Heart right ventricle (tissue), 16 donors: ENCODE measurements at regions not wholly inside any gene's neighbourhood (a gene's known extent, or its start where the extent isn't known, plus 50 kb on each side); places are given as distances from the start of the nearest gene placed in this dataset.

Experiments
- ATAC-seq, 8 donors: fragments of 200-7000 bp; cut with Tn5 transposase; one replicate each; pipeline ENCODE4 v1.9.1; 2020; ENCODE audit warnings: mild to moderate bottlenecking in 8 of 8, moderate library complexity in 8 of 8, moderate number of reproducible peaks in 1 of 8
- DNase-seq, 2 donors: peaks; one replicate each; pipeline ENCODE4 v3.0.0-alpha.2; 2020
- H3K27ac ChIP-seq, 10 donors: fragments of 200-600 bp; sonication (generic) in 2 of 10; one replicate each; pipeline versions ENCODE4 v1.5.0 to v1.8.0; 2020 to 2022; ENCODE audit warnings: mild to moderate bottlenecking in 3 of 10
- H3K27me3 ChIP-seq, 7 donors: fragments of 200-600 bp; one replicate each; pipeline ENCODE4 v1.8.0; 2021 to 2022; ENCODE audit warnings: mild to moderate bottlenecking in 2 of 7
- H3K36me3 ChIP-seq, 9 donors: fragments of 200-600 bp; sonication (generic) in 1 of 9; one replicate each; pipeline versions ENCODE4 v1.5.0 to v1.8.0; 2020 to 2022; ENCODE audit warnings: mild to moderate bottlenecking in 2 of 9
- H3K4me1 ChIP-seq, 9 donors: fragments of 200-600 bp; sonication (generic) in 1 of 9; one replicate each; pipeline versions ENCODE4 v1.5.0 to v1.8.0; 2020 to 2022; ENCODE audit warnings: mild to moderate bottlenecking in 4 of 9
- H3K4me3 ChIP-seq, 10 donors: fragments of 200-600 bp; sonication (generic) in 2 of 10; one replicate each; pipeline versions ENCODE4 v1.5.0 to v1.8.0; 2020 to 2022; ENCODE audit warnings: mild to moderate bottlenecking in 7 of 10, moderate library complexity in 2 of 10
- H3K9me3 ChIP-seq, 11 donors: fragments of 200-600 bp in 10 of 11; sonication (generic) in 2 of 11; one replicate each; pipeline versions ENCODE4 v1.5.0 to v1.8.0; 2013 to 2022; ENCODE audit warnings: mild to moderate bottlenecking in 2 of 11, control low read depth in 1 of 11, moderate library complexity in 1 of 11
- CTCF ChIP-seq, 9 donors: fragments of 200-600 bp; sonication (generic) in 2 of 9; IDR thresholded peaks; one replicate each; pipeline versions ENCODE4 v1.5.0 to v1.8.0; 2021 to 2022; ENCODE audit warnings: antibody characterized with exemption in 9 of 9, mild to moderate bottlenecking in 5 of 9, moderate library complexity in 1 of 9
- WGBS, 2 donors: extraction: QIAGEN DNeasy Blood & Tissue Kit; methylation state at CpG; one replicate each; pipeline ENCODE4 v1.1.7; 2013; ENCODE audit warnings: inconsistent platforms in 1 of 2; 5-methylcytosine and 5-hydroxymethylcytosine counted together
- intact Hi-C, 10 donors: fragments of 100-400 bp; cut with DNase I; formaldehyde crosslinking; loops; one replicate each; pipeline versions ENCODE4 v1.11.1 to v1.14.2; 2022
- donor health status: Arrhythmogenic right ventricular cardiomyopathy.
- donor health status: ischemic (EF 13 %, LVEDD 7.1; RV severe dilation, severe dysfunction).
- donor health status: healthy with polysubstance abuse.
- donor health status: DM: no; HTN: yes; CAD: no.
- donor health status: DM: no; HTN: no; CAD: no.
- donor health status: ischemic (EF 25% LVEDD 6.9; RV normal size, moderate dysfunction).
- donor health status: ischemic (EF 25% LVEDD 5.7; RV mildly dilated, moderate dysfunction).
- donor health status: healthy.
- donor health status: DM: yes; HTN: yes; CAD: no.
- donor health status: Ischemic cardiomyopathy.
- donor health status: ischemic (EF 35%, LVEDD 5.7; RV mildly dilated, moderate dysfunction).
- donor health status: nonischemic (EF 11% LVEDD 7.7; RV severe dilation, severe dysfunction).
- donor health status: DM: yes; HTN: yes; CAD: no.
- donor health status: PGD.
- donor health status: ischemic (EF 29% LVEDD 5.4; RV normal size, mild dysfunction).
- donor health status: nonischemic (EF 23%, LVEDD 6.1; RV moderate dilation, normal function).

- intact Hi-C loops: no loop called here
- ATAC-seq (no peak), DNase-seq (no peak)
- Histone ChIP-seq H3K36me3 (no peaks in the 10 kb centered on the region), H3K4me1 (no peaks in the 10 kb centered on the region), H3K27me3 (no peaks in the 10 kb centered on the region), H3K27ac (no peak overlapping the region), H3K4me3 (no peak overlapping the region), H3K9me3 (peaks cover 0 to 17% (median 0%) of the 10 kb centered on the region in 11 donors)
- WGBS, 2 donors: 63 to 66% methylated on average over 3 of the region's 3 CpGs
- no peak for TF ChIP-seq CTCF (IDR thresholded peaks at IDR 0.05)
Observed at GRCh38 chr16:63682844-63683243, 1439.0 kb downstream of the CDH11 start.

GRCh38 chr16:63672493-63672892 lies 1449.4 kb downstream of the CDH11 start:
- Histone ChIP-seq H3K4me3 (no peak overlapping the region), H3K27me3 (no peaks in the 10 kb centered on the region), H3K36me3 (no peaks in the 10 kb centered on the region), H3K27ac (no peak overlapping the region), H3K4me1 (no peaks in the 10 kb centered on the region), H3K9me3 (peaks cover 0 to 10% (median 0%) of the 10 kb centered on the region in 11 donors)
- DNase-seq (no peak), ATAC-seq (no peak)
- WGBS, 2 donors: 10 to 38% methylated on average over 2 of the region's 2 CpGs
- TF ChIP-seq CTCF (IDR thresholded peaks at IDR 0.05): no peak
- intact Hi-C loops: no loop called here

- Histone ChIP-seq H3K4me3 (no peak overlapping the region), H3K4me1 (no peaks in the 10 kb centered on the region), H3K27ac (no peak overlapping the region), H3K36me3 (no peaks in the 10 kb centered on the region), H3K9me3 (no peaks in the 10 kb centered on the region), H3K27me3 (no peaks in the 10 kb centered on the region)
- no peak for DNase-seq
- no peak for TF ChIP-seq CTCF (IDR thresholded peaks at IDR 0.05)
- intact Hi-C loops: no loop called here
- ATAC-seq: no peak
- 84 to 89% methylated on average over 1 of the region's 1 CpG for WGBS, 2 donors
Observed at GRCh38 chr16:63663155-63663554, 1458.7 kb downstream of the CDH11 start.

GRCh38 chr16:63655846-63656245 lies 1466.0 kb downstream of the CDH11 start:
- H3K27me3 ChIP-seq: no peaks in the 10 kb centered on the region
- no peak overlapping the region for H3K4me3 ChIP-seq
- intact Hi-C loops: no loop called here
- H3K9me3 ChIP-seq: no peaks in the 10 kb centered on the region
- no peaks in the 10 kb centered on the region for H3K36me3 ChIP-seq
- H3K4me1 ChIP-seq: no peaks in the 10 kb centered on the region
- WGBS, 2 donors: 79 to 81% methylated on average over 4 of the region's 4 CpGs
- no peak for DNase-seq
- no peak for ATAC-seq
- TF ChIP-seq CTCF (IDR thresholded peaks at IDR 0.05): no peak
- no peak overlapping the region for H3K27ac ChIP-seq
